ENCODE measurements at regions not wholly inside any gene's neighbourhood (a gene's known extent, or its start where the extent isn't known, plus 50 kb on each side); places are given as distances from the start of the nearest gene placed in this dataset.

- TF ChIP-seq POLR2A (IDR thresholded peaks at IDR 0.05) (no peak), CTCF (IDR thresholded peaks at IDR 0.05) (no peak)
- WGBS, 4 donors, result 94 to 97% (median 96%) methylated on average over 4 to 9 of the region's 9 CpGs
- Histone ChIP-seq H3K4me3 (no peak overlapping the region), H3K27me3 (no peaks in the 10 kb centered on the region), H3K9me3 (replicated peaks in 1 of 3) (peaks cover 0 to 18% (median 8%) of the 10 kb centered on the region in 3 donors), H3K4me1 (replicated peaks in 1 of 2) (peaks cover 2 to 6% of the 10 kb centered on the region in 2 donors), H3K27ac (no peak overlapping the region), H3K36me3 (replicated peaks in 1 of 2) (no peaks in the 10 kb centered on the region)
- DNase-seq, result no peak
- intact Hi-C loops (cut with DNase I), result no loop called here
Measured at GRCh38 chr3:177899275-177900067, 636.8 kb upstream of the KCNMB2 start.

GRCh38 chr3:177902876-177903275 lies 633.4 kb upstream of the KCNMB2 start:
- 95 to 97% (median 96%) methylated on average over 5 of the region's 5 CpGs for WGBS, 4 donors
- intact Hi-C loops (cut with DNase I), result no loop called here

GRCh38 chr3:177904621-177905020 lies 631.6 kb upstream of the KCNMB2 start:
- Histone ChIP-seq H3K36me3 (replicated peaks in 1 of 2) (no peaks in the 10 kb centered on the region), H3K4me3 (no peak overlapping the region), H3K27ac (peak overlapping the region in 4 of 5 donors; percentile 8 to 72 (median 67)), H3K4me1 (replicated peaks in 1 of 2) (peaks cover 23 to 28% of the 10 kb centered on the region in 2 donors), H3K27me3 (no peaks in the 10 kb centered on the region), H3K9me3 (replicated peaks in 1 of 3) (no peaks in the 10 kb centered on the region)
- intact Hi-C loops (cut with DNase I), result no loop called here
- DNase-seq, result no peak
- TF ChIP-seq CTCF (IDR thresholded peaks at IDR 0.05), result no peak
- TF ChIP-seq POLR2A (IDR thresholded peaks at IDR 0.05), result no peak

More at GRCh38 chr3:177902876-177903275, 633.4 kb upstream of the KCNMB2 start:
- Histone ChIP-seq H3K27me3 (no peaks in the 10 kb centered on the region), H3K27ac (no peak overlapping the region), H3K9me3 (replicated peaks in 1 of 3) (peaks cover 0 to 13% (median 0%) of the 10 kb centered on the region in 3 donors), H3K36me3 (replicated peaks in 1 of 2) (no peaks in the 10 kb centered on the region), H3K4me1 (replicated peaks in 1 of 2) (peaks cover 23 to 28% of the 10 kb centered on the region in 2 donors), H3K4me3 (no peak overlapping the region)
- no peak for DNase-seq
- TF ChIP-seq POLR2A (IDR thresholded peaks at IDR 0.05) (no peak), CTCF (IDR thresholded peaks at IDR 0.05) (no peak)

- 43 to 61% (median 51%) methylated on average over 4 of the region's 4 CpGs for WGBS, 4 donors
- Histone ChIP-seq H3K27ac (peak overlapping the region in 4 of 5 donors; percentile 63 to 83 (median 72)), H3K36me3 (replicated peaks in 1 of 2) (no peaks in the 10 kb centered on the region), H3K4me1 (replicated peaks in 1 of 2) (peaks cover 23 to 28% of the 10 kb centered on the region in 2 donors), H3K9me3 (replicated peaks in 1 of 3) (no peaks in the 10 kb centered on the region), H3K4me3 (no peak overlapping the region), H3K27me3 (no peaks in the 10 kb centered on the region)
- DNase-seq, result no peak
- intact Hi-C loops (cut with DNase I), result no loop called here
- TF ChIP-seq POLR2A (IDR thresholded peaks at IDR 0.05) (no peak), CTCF (IDR thresholded peaks at IDR 0.05) (no peak)
Measured at GRCh38 chr3:177905173-177906125, 630.8 kb upstream of the KCNMB2 start.

Data from adrenal gland (tissue), 9 donors.